MM.1S (cell line): ENCODE measurements at regions not wholly inside any gene's neighbourhood (a gene's known extent, or its start where the extent isn't known, plus 50 kb on each side); places are given as distances from the start of the nearest gene placed in this dataset.

Experiments used
- DNase-seq: peaks from one replicate; pipeline ENCODE4 v3.0.0-alpha.2; 2015
- H2AFZ ChIP-seq: fragments of 300-600 bp; sonication (generic); 2 replicates; pipeline ENCODE4 v1.6.0; 2016; ENCODE audit warnings: antibody characterized with exemption, low read length
- H3F3A ChIP-seq: fragments of 300-600 bp; sonication (generic); 2 replicates; pipeline ENCODE4 v1.6.1; 2016; ENCODE audit warnings: mild to moderate bottlenecking, antibody characterized with exemption, low read length, moderate library complexity, mixed read lengths; ENCODE audit not compliant: insufficient read depth
- H3K27ac ChIP-seq: fragments of 300-600 bp; sonication (generic); 2 replicates; pipeline ENCODE4 v1.5.1; 2016; ENCODE audit warnings: mild to moderate bottlenecking, low read length
- H3K27me3 ChIP-seq: fragments of 300-600 bp; sonication (generic); replicated peaks from 2 replicates; pipeline ENCODE4 v1.6.0; 2016; ENCODE audit warnings: low read length; ENCODE audit not compliant: insufficient read depth
- H3K36me3 ChIP-seq: fragments of 300-600 bp; sonication (generic); replicated peaks from 2 replicates; pipeline ENCODE4 v1.6.1; 2016; ENCODE audit warnings: mild to moderate bottlenecking, low read length, mixed read lengths; ENCODE audit not compliant: insufficient read depth
- H3K4me1 ChIP-seq: fragments of 300-600 bp; sonication (generic); 2 replicates; pipeline ENCODE4 v1.6.1; 2016; ENCODE audit warnings: low read length, mixed read lengths
- H3K4me2 ChIP-seq: fragments of 300-600 bp; sonication (generic); 2 replicates; pipeline ENCODE4 v1.6.0; 2016; ENCODE audit warnings: low read depth, low read length
- H3K4me3 ChIP-seq: fragments of 300-600 bp; sonication (generic); 2 replicates; pipeline ENCODE4 v1.5.1; 2016; ENCODE audit warnings: low read length, mixed read lengths
- H3K79me2 ChIP-seq: fragments of 300-600 bp; sonication (generic); 2 replicates; pipeline ENCODE4 v1.6.1; 2016; ENCODE audit warnings: mixed run types, low read length, mixed read lengths
- H3K9ac ChIP-seq: fragments of 300-600 bp; sonication (generic); 2 replicates; pipeline ENCODE4 v1.6.1; 2016; ENCODE audit warnings: low read length, mixed read lengths
- H3K9me2 ChIP-seq: fragments of 300-600 bp; sonication (generic); replicated peaks from 2 replicates; pipeline ENCODE4 v1.6.1; 2016; ENCODE audit warnings: mild to moderate bottlenecking, low read length, mixed read lengths; ENCODE audit not compliant: insufficient read depth
- H3K9me3 ChIP-seq: fragments of 300-600 bp; sonication (generic); replicated peaks from 2 replicates; pipeline ENCODE4 v1.6.1; 2016; ENCODE audit warnings: mild to moderate bottlenecking, low read length, mixed read lengths; ENCODE audit not compliant: insufficient read depth
- H4K20me1 ChIP-seq: fragments of 300-600 bp; sonication (generic); 2 replicates; pipeline ENCODE4 v1.6.1; 2016; ENCODE audit warnings: mild to moderate bottlenecking, low read length, moderate library complexity, mixed read lengths; ENCODE audit not compliant: insufficient read depth
- CTCF ChIP-seq: fragments of 300-600 bp; sonication (generic); IDR thresholded peaks from 2 replicates; pipeline ENCODE4 v1.5.1; 2016; ENCODE audit warnings: antibody characterized with exemption, low read length, mixed read lengths
- EZH2 ChIP-seq: fragments of 300-600 bp; sonication (generic); optimal IDR thresholded peaks from 2 replicates; pipeline ENCODE3; 2017; ENCODE audit warnings: low read depth, mild to moderate bottlenecking, antibody characterized with exemption, low read length, mixed read lengths
- EZH2phosphoT487 ChIP-seq: fragments of 300-600 bp; sonication (generic); IDR thresholded peaks from 2 replicates; pipeline ENCODE4 v1.6.1; 2018; ENCODE audit warnings: antibody characterized with exemption, low read length

DNA sequence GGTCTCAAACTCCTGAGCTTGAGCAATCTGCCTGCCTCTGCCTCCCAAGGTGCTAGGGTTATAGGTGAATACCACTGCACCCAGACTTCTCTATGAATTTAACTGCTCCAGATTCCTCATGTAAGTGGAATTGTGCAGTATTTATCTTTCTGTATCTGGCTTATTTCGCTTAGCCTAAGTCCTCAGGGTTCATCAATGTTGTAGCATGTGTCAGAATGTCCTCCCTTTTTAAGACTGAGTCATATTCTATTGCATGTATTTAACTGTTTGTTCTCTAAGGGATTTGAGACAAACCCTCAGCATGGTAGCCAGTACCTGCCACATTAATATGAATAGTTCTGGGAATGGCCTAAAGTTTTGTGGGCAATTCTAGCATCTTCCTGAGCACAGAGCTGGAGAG is 53.9 kb upstream of the TUT7 start:
- H3K9me3 ChIP-seq: no peaks in the 10 kb centered on the region
- no peaks in the 10 kb centered on the region for H4K20me1 ChIP-seq
- H3K9me2 ChIP-seq: no peaks in the 10 kb centered on the region
- TF ChIP-seq EZH2phosphoT487: no peak
- no peak overlapping the region for H3K9ac ChIP-seq
- H2AFZ ChIP-seq: no peak overlapping the region
- DNase-seq: no peak
- H3K27me3 ChIP-seq: no peaks in the 10 kb centered on the region
- H3F3A ChIP-seq: no peaks in the 10 kb centered on the region
- H3K4me3 ChIP-seq: no peak overlapping the region
- no peak overlapping the region for H3K4me2 ChIP-seq
- H3K4me1 ChIP-seq: no peaks in the 10 kb centered on the region
- no peaks in the 10 kb centered on the region for H3K79me2 ChIP-seq
- H3K27ac ChIP-seq: no peak overlapping the region
- H3K36me3 ChIP-seq: no peaks in the 10 kb centered on the region

DNA sequence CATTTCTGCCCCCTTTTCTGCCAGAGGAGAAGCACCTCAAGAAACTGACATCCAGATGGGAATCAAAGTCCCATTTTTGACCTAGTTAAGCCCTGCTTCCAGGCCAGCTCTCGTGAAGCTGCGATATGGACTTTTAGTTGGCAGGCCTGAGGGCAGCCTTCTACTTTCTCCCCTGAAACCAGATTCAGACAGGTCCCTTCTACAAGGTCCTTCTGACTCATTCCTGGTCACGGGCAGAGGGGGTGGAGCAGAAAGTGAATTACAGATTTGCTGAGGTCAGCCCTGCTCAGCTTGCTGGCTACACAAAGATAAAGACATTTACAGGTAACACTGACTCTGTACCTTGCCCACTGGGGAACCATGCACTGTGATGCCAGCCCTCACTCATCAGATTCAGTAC is 52.8 kb upstream of the TUT7 start:
- H3K9me2 ChIP-seq: no peaks in the 10 kb centered on the region
- H3K27me3 ChIP-seq: no peaks in the 10 kb centered on the region
- no peaks in the 10 kb centered on the region for H3F3A ChIP-seq
- no peak overlapping the region for H3K4me2 ChIP-seq
- H3K4me1 ChIP-seq: no peaks in the 10 kb centered on the region
- no peaks in the 10 kb centered on the region for H4K20me1 ChIP-seq
- no peak for TF ChIP-seq CTCF
- TF ChIP-seq EZH2: no peak
- TF ChIP-seq EZH2phosphoT487: no peak
- H3K79me2 ChIP-seq: no peaks in the 10 kb centered on the region
- no peaks in the 10 kb centered on the region for H3K9me3 ChIP-seq
- H2AFZ ChIP-seq: no peak overlapping the region
- H3K4me3 ChIP-seq: no peak overlapping the region
- H3K9ac ChIP-seq: no peak overlapping the region
- no peaks in the 10 kb centered on the region for H3K36me3 ChIP-seq
- H3K27ac ChIP-seq: no peak overlapping the region
- DNase-seq: peak; percentile 18

DNA sequence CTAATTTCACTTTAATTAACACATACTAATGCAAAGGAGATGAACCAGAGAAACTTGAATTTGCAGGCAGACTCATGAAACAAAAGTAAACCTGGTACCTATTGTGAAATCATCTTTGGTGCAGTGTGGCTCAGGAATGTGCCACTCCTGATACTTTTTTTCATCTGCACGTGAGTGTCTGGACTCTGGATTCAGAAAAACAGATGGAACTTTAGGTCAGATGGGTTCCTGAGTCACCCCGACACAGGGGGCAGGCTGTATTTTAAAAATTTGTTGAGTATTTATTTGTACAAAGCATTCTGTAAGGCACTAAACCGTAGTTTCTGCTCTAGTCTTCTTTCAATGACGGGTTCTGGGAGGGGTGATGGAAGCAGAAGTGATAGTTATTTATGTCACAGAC is 52.2 kb upstream of the TUT7 start:
- Histone ChIP-seq H4K20me1 (no peaks in the 10 kb centered on the region), H3K9ac (no peak overlapping the region), H2AFZ (no peak overlapping the region), H3K79me2 (no peaks in the 10 kb centered on the region), H3K4me2 (no peak overlapping the region), H3K27me3 (no peaks in the 10 kb centered on the region), H3K4me1 (no peaks in the 10 kb centered on the region), H3F3A (no peaks in the 10 kb centered on the region), H3K9me3 (no peaks in the 10 kb centered on the region), H3K27ac (no peak overlapping the region), H3K4me3 (no peak overlapping the region), H3K36me3 (no peaks in the 10 kb centered on the region), H3K9me2 (no peaks in the 10 kb centered on the region)
- no peak for TF ChIP-seq EZH2phosphoT487
- TF ChIP-seq EZH2: no peak
- TF ChIP-seq CTCF: no peak
- DNase-seq: no peak

GRCh38 chr9:86405926-86406325 is 51.7 kb upstream of the TUT7 start:
- no peaks in the 10 kb centered on the region for H4K20me1 ChIP-seq
- H3K4me1 ChIP-seq: no peaks in the 10 kb centered on the region
- TF ChIP-seq EZH2phosphoT487: no peak
- no peak overlapping the region for H3K27ac ChIP-seq
- no peak overlapping the region for H3K9ac ChIP-seq
- DNase-seq: no peak
- no peak overlapping the region for H3K4me2 ChIP-seq
- no peaks in the 10 kb centered on the region for H3K9me2 ChIP-seq
- no peaks in the 10 kb centered on the region for H3K27me3 ChIP-seq
- no peak overlapping the region for H2AFZ ChIP-seq
- H3F3A ChIP-seq: no peaks in the 10 kb centered on the region
- H3K79me2 ChIP-seq: no peaks in the 10 kb centered on the region
- no peaks in the 10 kb centered on the region for H3K9me3 ChIP-seq
- no peaks in the 10 kb centered on the region for H3K36me3 ChIP-seq
- no peak overlapping the region for H3K4me3 ChIP-seq
